T-helper 1 cell (primary cell): ENCODE measurements at regions not wholly inside any gene's neighbourhood (a gene's known extent, or its start where the extent isn't known, plus 50 kb on each side); places are given as distances from the start of the nearest gene placed in this dataset.

ENCODE experiments used
- DNase-seq, 5 donors: peaks; one replicate each; pipeline ENCODE4 v3.0.0-alpha.2; 2012 to 2020

- DNase-seq, result no peak
These were observed 147.9 kb upstream of the BTBD3 start for GRCh38 chr20:11769825-11770224.

GRCh38 chr20:11772226-11772730 is 145.4 kb upstream of the BTBD3 start:
- DNase-seq, result no peak

- no peak for DNase-seq
These were observed 141.0 kb upstream of the BTBD3 start for GRCh38 chr20:11776687-11777086.

- DNase-seq, result no peak
These were observed 140.1 kb upstream of the BTBD3 start for GRCh38 chr20:11777387-11778205.

- DNase-seq, result no peak
These were observed 139.5 kb upstream of the BTBD3 start for GRCh38 chr20:11778206-11778570.

GRCh38 chr20:11780765-11781369 is 136.8 kb upstream of the BTBD3 start:
- DNase-seq, result no peak

GRCh38 chr20:11783102-11783850 is 134.4 kb upstream of the BTBD3 start:
- no peak for DNase-seq

- DNase-seq, result no peak
These were observed 131.7 kb upstream of the BTBD3 start for GRCh38 chr20:11785885-11786507.

GRCh38 chr20:11790046-11790445 is 127.6 kb upstream of the BTBD3 start:
- DNase-seq, result no peak

GRCh38 chr20:11791316-11791715 is 126.4 kb upstream of the BTBD3 start:
- DNase-seq, result no peak

- no peak for DNase-seq
These were observed 125.7 kb upstream of the BTBD3 start for GRCh38 chr20:11791835-11792567.

GRCh38 chr20:11792568-11792953 is 125.1 kb upstream of the BTBD3 start:
- DNase-seq, result no peak

- no peak for DNase-seq
These were observed 123.2 kb upstream of the BTBD3 start for GRCh38 chr20:11794525-11794924.

GRCh38 chr20:11795071-11795615 is 122.5 kb upstream of the BTBD3 start:
- no peak for DNase-seq

- no peak for DNase-seq
These were observed 121.7 kb upstream of the BTBD3 start for GRCh38 chr20:11796026-11796425.

- no peak for DNase-seq
These were observed 120.5 kb upstream of the BTBD3 start for GRCh38 chr20:11797156-11797555.

- DNase-seq, result no peak
These were observed 118.4 kb upstream of the BTBD3 start for GRCh38 chr20:11799281-11799684.

GRCh38 chr20:11807054-11808048 is 110.3 kb upstream of the BTBD3 start:
- no peak for DNase-seq

- DNase-seq, result no peak
These were observed 108.9 kb upstream of the BTBD3 start for GRCh38 chr20:11808841-11809240.

GRCh38 chr20:11810311-11811083 is 107.2 kb upstream of the BTBD3 start:
- no peak for DNase-seq
